ENCODE measurements at regions not wholly inside any gene's neighbourhood (a gene's known extent, or its start where the extent isn't known, plus 50 kb on each side); places are given as distances from the start of the nearest gene placed in this dataset.
"Not testable (repeated sequence)": the region's sequence is repeated elsewhere in the genome, so short reads cannot be mapped to it uniquely, and the experiment has no call there.

- TF ChIP-seq HSF1 (IDR thresholded peaks at IDR 0.05; ENCODE audit: low read depth, low read length) (no peak), ETV6 (conservative IDR thresholded peaks at IDR 0.05 in 1 of 2, IDR thresholded peaks at IDR 0.05 in 1 of 2; ENCODE audit: borderline replicate concordance in 1 of 2, low read depth in 1 of 2) (no peak)
Measured at GRCh38 chr20:47849006-47849405, 63.7 kb upstream of the SULF2 start (continued).

DNA sequence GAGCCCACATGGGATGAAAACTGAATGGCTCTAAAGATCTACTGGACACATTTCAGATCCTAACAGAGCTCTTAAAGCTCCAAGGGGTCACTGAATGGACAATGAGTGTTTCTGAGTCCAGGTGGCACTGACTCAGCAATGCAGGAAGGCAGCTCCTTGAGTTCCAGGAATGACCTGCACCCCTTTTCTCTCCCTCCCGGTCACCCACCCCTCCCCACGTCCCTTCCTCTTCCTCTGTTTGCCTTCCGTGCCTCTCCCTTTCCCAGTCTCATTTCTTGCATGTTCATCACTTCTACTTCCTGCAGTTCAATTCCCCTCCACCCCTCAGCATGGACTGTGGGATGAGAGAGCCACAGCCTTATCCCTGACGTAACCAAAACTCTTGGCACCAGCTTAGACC lies 63.3 kb upstream of the SULF2 start:
- H3K36me3 ChIP-seq (ENCODE audit: control insufficient read depth in 2 of 2, insufficient read depth in 2 of 2, low read length in 1 of 2); H2AFZ ChIP-seq (ENCODE audit: control insufficient read depth, low read depth, low read length); H3K4me3 ChIP-seq; H3K4me1 ChIP-seq (ENCODE audit: control insufficient read depth, insufficient read depth, low read length); H4K20me1 ChIP-seq (ENCODE audit: control insufficient read depth, insufficient read depth); H3K79me2 ChIP-seq (ENCODE audit: control insufficient read depth, insufficient read depth, low read length); CTCF ChIA-PET; SMC1A ChIA-PET (ENCODE audit: uncharacterized antibody, unreplicated experiment); H3K27me3 ChIP-seq (replicated peaks in 1 of 2; ENCODE audit: control insufficient read depth in 2 of 2, insufficient read depth in 2 of 2, low read length in 1 of 2); H3K27ac ChIP-seq (ENCODE audit: control insufficient read depth, insufficient read depth); H3K9me3 ChIP-seq (replicated peaks; ENCODE audit: control insufficient read depth, insufficient read depth, low read length); FAIRE-seq; in situ Hi-C loops (cut with MboI); BruUV-seq (replicated peaks); H3K9ac ChIP-seq (ENCODE audit: control insufficient read depth, insufficient read depth, low read length); DNase-seq (ENCODE audit: low read depth, low spot score); RAD21 ChIA-PET (ENCODE audit: unreplicated experiment); intact Hi-C loops (cut with micrococcal nuclease; ENCODE audit: unreplicated experiment); POLR2A ChIA-PET; ATAC-seq; H3K4me2 ChIP-seq (ENCODE audit: control insufficient read depth, insufficient read depth): not testable (repeated sequence)
- 10% methylated on average over 2 of the region's 4 CpGs for WGBS (ENCODE audit: insufficient coverage, insufficient replicate concordance, low lambda C conversion rate, missing lambda C conversion rate)

DNA sequence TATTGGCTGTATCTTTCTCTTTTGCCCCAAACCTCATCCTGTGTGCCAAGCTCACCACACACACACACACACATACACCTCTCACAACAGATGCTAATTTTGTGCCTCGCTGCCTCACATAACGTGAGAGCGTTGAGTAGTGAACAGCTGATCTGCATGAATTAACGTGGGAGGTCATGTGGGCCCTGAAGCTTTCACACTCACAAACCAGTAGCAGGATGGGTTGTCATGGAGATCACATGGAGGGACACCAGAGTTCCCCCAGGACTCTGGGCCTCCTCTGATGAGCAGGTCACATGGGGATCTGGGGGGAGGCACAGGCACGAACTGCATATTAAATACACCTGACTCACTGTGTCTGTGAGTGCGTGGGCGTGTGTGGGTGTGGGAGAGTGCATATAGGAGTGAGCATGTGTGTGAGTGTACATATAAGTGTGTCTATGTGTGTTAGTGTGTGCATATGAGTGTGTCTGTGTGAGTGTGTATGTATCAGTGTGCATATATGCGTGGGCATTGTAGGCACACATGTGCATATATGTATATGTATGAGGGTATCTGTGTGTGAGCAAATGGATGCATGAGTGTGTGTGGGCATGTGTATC lies 62.7 kb upstream of the SULF2 start:
- intact Hi-C loops (cut with micrococcal nuclease; ENCODE audit: unreplicated experiment), result no loop called here
- Histone ChIP-seq H3K79me2 (ENCODE audit: control insufficient read depth, insufficient read depth, low read length) (no peaks in the 10 kb centered on the region), H3K27ac (ENCODE audit: control insufficient read depth, insufficient read depth) (no peak overlapping the region), H3K4me2 (ENCODE audit: control insufficient read depth, insufficient read depth) (no peak overlapping the region), H3K36me3 (ENCODE audit: control insufficient read depth in 2 of 2, insufficient read depth in 2 of 2, low read length in 1 of 2) (no peaks in the 10 kb centered on the region), H3K9me3 (replicated peaks; ENCODE audit: control insufficient read depth, insufficient read depth, low read length) (no peaks in the 10 kb centered on the region), H4K20me1 (ENCODE audit: control insufficient read depth, insufficient read depth) (no peaks in the 10 kb centered on the region), H3K27me3 (replicated peaks in 1 of 2; ENCODE audit: control insufficient read depth in 2 of 2, insufficient read depth in 2 of 2, low read length in 1 of 2) (no peaks in the 10 kb centered on the region; a peak in 1 of 4 replicates), H3K4me1 (ENCODE audit: control insufficient read depth, insufficient read depth, low read length) (no peaks in the 10 kb centered on the region), H2AFZ (ENCODE audit: control insufficient read depth, low read depth, low read length) (no peak overlapping the region), H3K9ac (ENCODE audit: control insufficient read depth, insufficient read depth, low read length) (no peak overlapping the region), H3K4me3 (no peak overlapping the region)
- no peak for DNase-seq (ENCODE audit: low read depth, low spot score)
- in situ Hi-C loops (cut with MboI), result no loop called here
- FAIRE-seq, result no peak
- ChIA-PET SMC1A (ENCODE audit: uncharacterized antibody, unreplicated experiment) (no interaction called here), RAD21 (ENCODE audit: unreplicated experiment) (no interaction called here), POLR2A (no interaction called here), CTCF (no interaction called here)
- WGBS (ENCODE audit: insufficient coverage, insufficient replicate concordance, low lambda C conversion rate, missing lambda C conversion rate), result 15% methylated on average over 8 of the region's 8 CpGs
- ATAC-seq, result peak; percentile 63
- no TSS peak for BruUV-seq (replicated peaks)
- TF ChIP-seq ZNF274 (IDR thresholded peaks at IDR 0.05; ENCODE audit: insufficient read depth, insufficient read length), result no peak
- 0 out of 3 replicates have a peak, but pooled peaks of 1 of the 2 experiments have one; percentile 21 for TF ChIP-seq EGR1 (IDR thresholded peaks at IDR 0.05; ENCODE audit: borderline replicate concordance in 1 of 2, low read depth in 2 of 2, low read length in 2 of 2)
- peak; percentile 20; the same call in 1 of the 3 replicates for TF ChIP-seq POU2F2 (IDR thresholded peaks at IDR 0.05; ENCODE audit: borderline replicate concordance, low read depth, low read length)
- TF ChIP-seq JUNB (IDR thresholded peaks at IDR 0.05), result no peak
- TF ChIP-seq NRF1 (conservative IDR thresholded peaks at IDR 0.05; ENCODE audit: low read depth, low read length), result no peak
- TF ChIP-seq BACH1 (IDR thresholded peaks at IDR 0.05; ENCODE audit: borderline replicate concordance), result no peak
- TF ChIP-seq HSF1 (IDR thresholded peaks at IDR 0.05; ENCODE audit: low read depth, low read length), result no peak
- TF ChIP-seq GABPA (IDR thresholded peaks at IDR 0.05; ENCODE audit: low read depth), result no peak
- TF ChIP-seq, protein P1, sequence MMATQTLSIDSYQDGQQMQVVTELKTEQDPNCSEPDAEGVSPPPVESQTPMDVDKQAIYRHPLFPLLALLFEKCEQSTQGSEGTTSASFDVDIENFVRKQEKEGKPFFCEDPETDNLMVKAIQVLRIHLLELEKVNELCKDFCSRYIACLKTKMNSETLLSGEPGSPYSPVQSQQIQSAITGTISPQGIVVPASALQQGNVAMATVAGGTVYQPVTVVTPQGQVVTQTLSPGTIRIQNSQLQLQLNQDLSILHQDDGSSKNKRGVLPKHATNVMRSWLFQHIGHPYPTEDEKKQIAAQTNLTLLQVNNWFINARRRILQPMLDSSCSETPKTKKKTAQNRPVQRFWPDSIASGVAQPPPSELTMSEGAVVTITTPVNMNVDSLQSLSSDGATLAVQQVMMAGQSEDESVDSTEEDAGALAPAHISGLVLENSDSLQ (IDR thresholded peaks at IDR 0.05), result peak; percentile 36; the same call in 1 of the 2 replicates
